K562 (cell line): ENCODE measurements at regions not wholly inside any gene's neighbourhood (a gene's known extent, or its start where the extent isn't known, plus 50 kb on each side); places are given as distances from the start of the nearest gene placed in this dataset.

Experiments
- ATAC-seq: fragments of 200-7000 bp; cut with Tn5 transposase; 3 replicates; pipeline ENCODE4 v1.9.1; 2020; ENCODE audit warnings: moderate library complexity
- BruUV-seq: library from RNA; stranded (reverse); fragments of 400-500 nt; replicated peaks from 2 replicates; lab custom pipeline; 2021; lab: Mats Ljungman, UMichigan
- CTCF ChIA-PET: fragments of 300-600 bp; formaldehyde crosslinking; extraction: SDS; loops from one replicate; lab custom pipeline; 2021; ENCODE audit warnings: low intra/inter-chr PET ratio; lab: Yijun Ruan, JAX
- POLR2A ChIA-PET: fragments of 300-600, 350-650 bp; sonication (Branson Sonifier 250); formaldehyde crosslinking; extraction: SDS; loops from one replicate; lab custom pipeline; 2021; ENCODE audit warnings: antibody characterized with exemption, inconsistent platforms; lab: Yijun Ruan, JAX
- DNase-seq, 4 experiments: peaks; one replicate each; pipeline versions ENCODE4 v3.0.0 to v3.0.0-alpha.2; 2011 to 2018; ENCODE audit warnings: low spot score in 3 of 4, mixed read lengths in 3 of 4; ENCODE audit errors: extremely low read depth in 1 of 4
- FAIRE-seq: peaks from 2 replicates; lab custom pipeline; 2011; peaks lifted over from hg19 to GRCh38; lab: Jason Lieb, UNC
- H2AFZ ChIP-seq: 2 replicates; pipeline ENCODE4 v1.6.0; 2011; ENCODE audit warnings: low read depth, low read length, control low read depth, inconsistent platforms
- H3K27ac ChIP-seq: fragments of 200-600 bp; 3 replicates; pipeline ENCODE4 v1.8.0; 2011; ENCODE audit warnings: low read depth, mild to moderate bottlenecking, control low read depth, inconsistent platforms, low read length, moderate library complexity, mixed read lengths; ENCODE audit errors: extremely low read depth
- H3K27me3 ChIP-seq, 2 experiments: fragments of 300-600 bp in 1 of 2; 2 replicates in 1 of 2; 3 replicates in 1 of 2; pipeline versions ENCODE4 v1.6.0 to v1.8.0; 2011; ENCODE audit warnings: inconsistent platforms in 2 of 2, low read length in 2 of 2, mild to moderate bottlenecking in 1 of 2, mixed read lengths in 1 of 2, moderate library complexity in 1 of 2; ENCODE audit not compliant: control insufficient read depth in 2 of 2, insufficient read depth in 2 of 2
- H3K36me3 ChIP-seq: fragments of 300-600 bp; 3 replicates; pipeline ENCODE4 v1.8.0; 2011; ENCODE audit warnings: mild to moderate bottlenecking, low read length, inconsistent platforms; ENCODE audit not compliant: control insufficient read depth, insufficient read depth
- H3K4me1 ChIP-seq, 2 experiments: fragments of 200-600 bp in 1 of 2; replicated peaks in 1 of 2; 2 replicates in 1 of 2; 3 replicates in 1 of 2; pipeline versions ENCODE4 v1.5.1 to v1.8.0; 2011; ENCODE audit warnings: inconsistent platforms in 2 of 2, low read length in 2 of 2, mild to moderate bottlenecking in 1 of 2, mixed read lengths in 1 of 2, moderate library complexity in 1 of 2; ENCODE audit not compliant: control insufficient read depth in 2 of 2, insufficient read depth in 2 of 2
- H3K4me2 ChIP-seq: 2 replicates; pipeline ENCODE4 v1.6.1; 2011; ENCODE audit warnings: low read length, control low read depth, inconsistent platforms, mixed read lengths; ENCODE audit not compliant: insufficient read depth
- H3K4me3 ChIP-seq: fragments of 200-600 bp; sonication (generic), shearing (Covaris generic); 2 replicates; pipeline ENCODE4 v1.5.1; 2016; ENCODE audit warnings: control low read depth, inconsistent platforms
- H3K79me2 ChIP-seq: fragments of 200-600 bp; 3 replicates; pipeline ENCODE4 v1.8.0; 2011; ENCODE audit warnings: low read length, inconsistent platforms; ENCODE audit not compliant: control insufficient read depth, insufficient read depth
- H3K9ac ChIP-seq, 2 experiments: 2 replicates each; pipeline versions ENCODE4 v1.6.0 to v1.6.1; 2011; ENCODE audit warnings: low read depth in 2 of 2, low read length in 2 of 2, control low read depth in 1 of 2, inconsistent platforms in 1 of 2, mild to moderate bottlenecking in 1 of 2, mixed read lengths in 1 of 2; ENCODE audit not compliant: insufficient read depth in 1 of 2
- H3K9me1 ChIP-seq: one replicate; pipeline ENCODE4 v1.6.0; 2011; ENCODE audit warnings: inconsistent platforms, mild to moderate bottlenecking, low read length, moderate library complexity; ENCODE audit not compliant: control insufficient read depth, insufficient read depth
- H3K9me3 ChIP-seq: replicated peaks from 2 replicates; pipeline ENCODE4 v1.5.1; 2011; ENCODE audit warnings: low read depth, low read length, inconsistent platforms; ENCODE audit not compliant: control insufficient read depth, insufficient read depth
- H4K20me1 ChIP-seq: replicated peaks from 2 replicates; pipeline ENCODE4 v1.6.1; 2011; ENCODE audit warnings: low read length, inconsistent platforms, mixed read lengths; ENCODE audit not compliant: control insufficient read depth, insufficient read depth
- ARHGAP35 ChIP-seq: fragments of 450-650 bp; IDR thresholded peaks from 2 replicates; pipeline ENCODE4 v1.6.1; 2018; ENCODE audit not compliant: partially characterized antibody
- CHD2 ChIP-seq: IDR thresholded peaks from 2 replicates; pipeline ENCODE4 v1.6.1; 2011; ENCODE audit warnings: low read depth, low read length
- LEF1 ChIP-seq: fragments of 450-650 bp; IDR thresholded peaks from 2 replicates; pipeline ENCODE4 v1.6.1; 2016; ENCODE audit warnings: mild to moderate bottlenecking
- MCM3 ChIP-seq: fragments of 450-650 bp; IDR thresholded peaks from 2 replicates; pipeline ENCODE4 v1.6.1; 2016
- POLR2G ChIP-seq: fragments of 200-400 bp; formaldehyde crosslinking; IDR thresholded peaks from 2 replicates; pipeline ENCODE4 v1.6.1; 2017; ENCODE audit warnings: low read depth, mild to moderate bottlenecking, antibody characterized with exemption, low read length, moderate library complexity
- PTRF ChIP-seq: fragments of 450-650 bp; IDR thresholded peaks from 2 replicates; pipeline ENCODE4 v1.6.1; 2016; ENCODE audit warnings: mild to moderate bottlenecking, missing genetic modification characterization, missing compliant biosample characterization
- SIX5 ChIP-seq, 2 experiments: IDR thresholded peaks; 2 replicates each; pipeline ENCODE4 v1.6.1; 2011; ENCODE audit warnings: low read length in 2 of 2, borderline replicate concordance in 1 of 2, low read depth in 1 of 2, mild to moderate bottlenecking in 1 of 2, moderate library complexity in 1 of 2; ENCODE audit not compliant: insufficient read depth in 1 of 2
- ZNF324 ChIP-seq: fragments of 250-450 bp; sonication (Bioruptor Pico); IDR thresholded peaks from 2 replicates; pipeline ENCODE4 v1.4.0; 2020; ENCODE audit warnings: mild to moderate bottlenecking
- ZNF766 ChIP-seq: fragments of 200-800 bp; sonication (Bioruptor generic); conservative IDR thresholded peaks from 2 replicates; pipeline ENCODE4 v1.6.1; 2016; ENCODE audit warnings: missing genetic modification characterization, missing compliant biosample characterization
- ZNF77 ChIP-seq: fragments of 250-450 bp; sonication (Bioruptor Pico); IDR thresholded peaks from 2 replicates; pipeline ENCODE4 v1.5.0; 2020
- WGBS: fragments of 100-300 bp; shearing (Covaris generic); methylation state at CpG from one replicate; pipeline ENCODE4 v1.1.6; 2016; ENCODE audit warnings: low coverage, mixed read lengths; ENCODE audit not compliant: insufficient coverage; ENCODE audit errors: missing lambda C conversion rate; 5-methylcytosine and 5-hydroxymethylcytosine counted together
- in situ Hi-C: fragments of 300-500 bp; cut with MboI; formaldehyde crosslinking; loops from 4 replicates; pipeline ENCODE4 v1.15.0; 2018; ENCODE audit warnings: inconsistent platforms, mixed read lengths
- intact Hi-C: fragments of 100-400 bp; cut with micrococcal nuclease; formaldehyde crosslinking; loops from 2 replicates; pipeline ENCODE4 v1.14.2; 2022
- TF ChIP-seq, protein P1 (sequence below): sonication (generic); formaldehyde crosslinking; IDR thresholded peaks from 2 replicates; pipeline ENCODE4 v1.5.0; 2020; ENCODE audit warnings: missing genetic modification reagents
- TF ChIP-seq, protein P2 (sequence below), 2 experiments: fragments of 450-650 bp in 1 of 2; sonication (generic) in 1 of 2; formaldehyde crosslinking; conservative IDR thresholded peaks; 2 replicates each; pipeline versions ENCODE4 v1.4.0 to v1.8.1; 2020 to 2022; ENCODE audit warnings: mild to moderate bottlenecking in 1 of 2, missing genetic modification reagents in 1 of 2
- TF ChIP-seq, protein P3 (sequence below), 2 experiments: IDR thresholded peaks in 1 of 2; conservative IDR thresholded peaks in 1 of 2; 2 replicates each; pipeline ENCODE4 v1.6.1; 2016; ENCODE audit warnings: low read depth in 2 of 2, mild to moderate bottlenecking in 1 of 2, missing compliant biosample characterization in 1 of 2, missing genetic modification characterization in 1 of 2, moderate library complexity in 1 of 2
- TF ChIP-seq, protein P4 (sequence below): fragments of 250-450 bp; sonication (Bioruptor Pico); IDR thresholded peaks from 2 replicates; pipeline ENCODE4 v1.4.0; 2020; ENCODE audit warnings: mild to moderate bottlenecking, moderate library complexity, borderline replicate concordance
- TF ChIP-seq, protein P5 (sequence below): fragments of 450-650 bp; formaldehyde crosslinking; conservative IDR thresholded peaks from 2 replicates; pipeline ENCODE4 v1.4.0; 2022; ENCODE audit warnings: mild to moderate bottlenecking, missing genetic modification characterization

DNA sequence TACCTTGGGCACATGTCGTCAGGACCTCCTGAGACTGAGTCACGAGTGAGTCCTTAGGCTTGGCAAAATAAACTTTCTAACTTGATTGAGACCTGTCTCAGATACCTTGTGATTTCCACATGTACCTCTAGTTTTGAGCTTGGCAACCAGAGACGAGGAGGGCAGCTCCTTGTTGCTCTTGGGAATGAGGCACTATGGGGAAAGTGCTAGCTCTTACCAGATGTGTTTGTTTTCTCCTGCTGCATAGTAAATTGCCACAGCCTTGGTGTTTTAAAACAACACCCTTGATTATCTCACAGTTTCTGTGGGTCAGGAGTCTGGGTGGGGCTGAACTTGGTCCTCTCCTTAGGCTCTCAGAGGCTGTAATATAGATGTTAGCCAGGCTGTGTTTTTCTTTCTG lies 59.1 kb upstream of the MAML3 start:
- no peaks in the 10 kb centered on the region for H3K9me3 ChIP-seq
- no peak overlapping the region for H3K4me2 ChIP-seq
- no peaks in the 10 kb centered on the region for H3K36me3 ChIP-seq
- no peak overlapping the region for H3K27ac ChIP-seq
- in situ Hi-C loops (no loop called here), intact Hi-C loops (no loop called here)
- DNase-seq (no peak), FAIRE-seq (no peak), ATAC-seq (no peak)
- POLR2A ChIA-PET: no interaction called here
- no peak overlapping the region for H3K4me3 ChIP-seq
- H3K27me3 ChIP-seq: no peaks in the 10 kb centered on the region
- no peaks in the 10 kb centered on the region for H3K4me1 ChIP-seq
- no peaks in the 10 kb centered on the region for H4K20me1 ChIP-seq
- BruUV-seq: no TSS peak
- H2AFZ ChIP-seq: no peak overlapping the region
- WGBS: 0% methylated on average over 3 of the region's 3 CpGs
- H3K79me2 ChIP-seq: no peaks in the 10 kb centered on the region
- CTCF ChIA-PET: no interaction called here
- no peaks in the 10 kb centered on the region for H3K9me1 ChIP-seq
- no peak overlapping the region for H3K9ac ChIP-seq
- TF ChIP-seq POLR2G (no peak), ARHGAP35 (no peak), MCM3 (no peak), ZNF324 (CRISPR knock-in tag) (no peak), LEF1 (no peak), SIX5 (IDR thresholded peaks at IDR 0.05; ENCODE audit: borderline replicate concordance in 1 of 2, insufficient read depth in 1 of 2, low read depth in 1 of 2, low read length in 2 of 2) (no peak), CHD2 (no peak), ZNF77 (CRISPR knock-in tag) (no peak), PTRF (tag) (no peak), ZNF766 (CRISPR knock-in tag) (no peak)
- TF ChIP-seq, protein P1, sequence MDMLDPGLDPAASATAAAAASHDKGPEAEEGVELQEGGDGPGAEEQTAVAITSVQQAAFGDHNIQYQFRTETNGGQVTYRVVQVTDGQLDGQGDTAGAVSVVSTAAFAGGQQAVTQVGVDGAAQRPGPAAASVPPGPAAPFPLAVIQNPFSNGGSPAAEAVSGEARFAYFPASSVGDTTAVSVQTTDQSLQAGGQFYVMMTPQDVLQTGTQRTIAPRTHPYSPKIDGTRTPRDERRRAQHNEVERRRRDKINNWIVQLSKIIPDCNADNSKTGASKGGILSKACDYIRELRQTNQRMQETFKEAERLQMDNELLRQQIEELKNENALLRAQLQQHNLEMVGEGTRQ: no peak
- TF ChIP-seq, protein P2, sequence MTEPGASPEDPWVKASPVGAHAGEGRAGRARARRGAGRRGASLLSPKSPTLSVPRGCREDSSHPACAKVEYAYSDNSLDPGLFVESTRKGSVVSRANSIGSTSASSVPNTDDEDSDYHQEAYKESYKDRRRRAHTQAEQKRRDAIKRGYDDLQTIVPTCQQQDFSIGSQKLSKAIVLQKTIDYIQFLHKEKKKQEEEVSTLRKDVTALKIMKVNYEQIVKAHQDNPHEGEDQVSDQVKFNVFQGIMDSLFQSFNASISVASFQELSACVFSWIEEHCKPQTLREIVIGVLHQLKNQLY (CRISPR knock-in tag; conservative IDR thresholded peaks at IDR 0.05): no peak
- TF ChIP-seq, protein P3, sequence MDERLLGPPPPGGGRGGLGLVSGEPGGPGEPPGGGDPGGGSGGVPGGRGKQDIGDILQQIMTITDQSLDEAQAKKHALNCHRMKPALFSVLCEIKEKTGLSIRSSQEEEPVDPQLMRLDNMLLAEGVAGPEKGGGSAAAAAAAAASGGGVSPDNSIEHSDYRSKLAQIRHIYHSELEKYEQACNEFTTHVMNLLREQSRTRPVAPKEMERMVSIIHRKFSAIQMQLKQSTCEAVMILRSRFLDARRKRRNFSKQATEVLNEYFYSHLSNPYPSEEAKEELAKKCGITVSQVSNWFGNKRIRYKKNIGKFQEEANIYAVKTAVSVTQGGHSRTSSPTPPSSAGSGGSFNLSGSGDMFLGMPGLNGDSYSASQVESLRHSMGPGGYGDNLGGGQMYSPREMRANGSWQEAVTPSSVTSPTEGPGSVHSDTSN (CRISPR knock-in tag; IDR thresholded peaks at IDR 0.05; ENCODE audit: low read depth): no peak
- TF ChIP-seq, protein P3 (tag; conservative IDR thresholded peaks at IDR 0.05; ENCODE audit: low read depth): no peak
- TF ChIP-seq, protein P4, sequence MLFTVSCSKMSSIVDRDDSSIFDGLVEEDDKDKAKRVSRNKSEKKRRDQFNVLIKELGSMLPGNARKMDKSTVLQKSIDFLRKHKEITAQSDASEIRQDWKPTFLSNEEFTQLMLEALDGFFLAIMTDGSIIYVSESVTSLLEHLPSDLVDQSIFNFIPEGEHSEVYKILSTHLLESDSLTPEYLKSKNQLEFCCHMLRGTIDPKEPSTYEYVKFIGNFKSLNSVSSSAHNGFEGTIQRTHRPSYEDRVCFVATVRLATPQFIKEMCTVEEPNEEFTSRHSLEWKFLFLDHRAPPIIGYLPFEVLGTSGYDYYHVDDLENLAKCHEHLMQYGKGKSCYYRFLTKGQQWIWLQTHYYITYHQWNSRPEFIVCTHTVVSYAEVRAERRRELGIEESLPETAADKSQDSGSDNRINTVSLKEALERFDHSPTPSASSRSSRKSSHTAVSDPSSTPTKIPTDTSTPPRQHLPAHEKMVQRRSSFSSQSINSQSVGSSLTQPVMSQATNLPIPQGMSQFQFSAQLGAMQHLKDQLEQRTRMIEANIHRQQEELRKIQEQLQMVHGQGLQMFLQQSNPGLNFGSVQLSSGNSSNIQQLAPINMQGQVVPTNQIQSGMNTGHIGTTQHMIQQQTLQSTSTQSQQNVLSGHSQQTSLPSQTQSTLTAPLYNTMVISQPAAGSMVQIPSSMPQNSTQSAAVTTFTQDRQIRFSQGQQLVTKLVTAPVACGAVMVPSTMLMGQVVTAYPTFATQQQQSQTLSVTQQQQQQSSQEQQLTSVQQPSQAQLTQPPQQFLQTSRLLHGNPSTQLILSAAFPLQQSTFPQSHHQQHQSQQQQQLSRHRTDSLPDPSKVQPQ (CRISPR knock-in tag): no peak
- TF ChIP-seq, protein P5, sequence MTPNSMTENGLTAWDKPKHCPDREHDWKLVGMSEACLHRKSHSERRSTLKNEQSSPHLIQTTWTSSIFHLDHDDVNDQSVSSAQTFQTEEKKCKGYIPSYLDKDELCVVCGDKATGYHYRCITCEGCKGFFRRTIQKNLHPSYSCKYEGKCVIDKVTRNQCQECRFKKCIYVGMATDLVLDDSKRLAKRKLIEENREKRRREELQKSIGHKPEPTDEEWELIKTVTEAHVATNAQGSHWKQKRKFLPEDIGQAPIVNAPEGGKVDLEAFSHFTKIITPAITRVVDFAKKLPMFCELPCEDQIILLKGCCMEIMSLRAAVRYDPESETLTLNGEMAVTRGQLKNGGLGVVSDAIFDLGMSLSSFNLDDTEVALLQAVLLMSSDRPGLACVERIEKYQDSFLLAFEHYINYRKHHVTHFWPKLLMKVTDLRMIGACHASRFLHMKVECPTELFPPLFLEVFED (CRISPR knock-in tag): no peak
